Common myeloid progenitor, CD34-positive (primary cell): ENCODE measurements at regions not wholly inside any gene's neighbourhood (a gene's known extent, or its start where the extent isn't known, plus 50 kb on each side); places are given as distances from the start of the nearest gene placed in this dataset.

ENCODE experiments used
- CTCF ChIA-PET: fragments of 350-600 bp; sonication (Branson Sonifier 250); formaldehyde crosslinking; loops from one replicate; lab custom pipeline; 2021; ENCODE audit warnings: antibody characterized with exemption; lab: Charles Lee
- POLR2A ChIA-PET: fragments of 350-600 bp; sonication (Branson Sonifier 250); formaldehyde crosslinking; loops from one replicate; lab custom pipeline; 2021; ENCODE audit warnings: antibody characterized with exemption; lab: Charles Lee
- DNase-seq, 3 donors: peaks; one replicate each; pipeline versions ENCODE4 v3.0.0 to v3.0.0-alpha.2; 2013
- H3K27ac ChIP-seq, 2 experiments: 1 replicate in 1 of 2; 2 replicates in 1 of 2; pipeline ENCODE4 v1.7.0; 2013; ENCODE audit warnings: inconsistent platforms in 2 of 2, low read length in 2 of 2, mild to moderate bottlenecking in 2 of 2, low read depth in 1 of 2, moderate library complexity in 1 of 2; ENCODE audit not compliant: severe bottlenecking in 2 of 2, insufficient read depth in 1 of 2, poor library complexity in 1 of 2
- H3K27me3 ChIP-seq, 5 experiments: replicated peaks in 2 of 5; 1 replicate in 3 of 5; 2 replicates in 2 of 5; pipeline versions ENCODE4 v1.6.1 to v1.7.0; 2013; ENCODE audit warnings: low read length in 4 of 5, mild to moderate bottlenecking in 2 of 5, moderate library complexity in 2 of 5, inconsistent platforms in 1 of 5; ENCODE audit not compliant: insufficient read depth in 5 of 5, control insufficient read depth in 4 of 5
- H3K36me3 ChIP-seq, 4 experiments: 1 replicate in 2 of 4; 2 replicates in 2 of 4; pipeline versions ENCODE4 v1.6.1 to v1.7.0; 2013; ENCODE audit warnings: low read length in 3 of 4, control low read depth in 1 of 4, mild to moderate bottlenecking in 1 of 4; ENCODE audit not compliant: control insufficient read depth in 4 of 4, insufficient read depth in 4 of 4
- H3K4me1 ChIP-seq, 4 experiments: 1 replicate in 3 of 4; 2 replicates in 1 of 4; pipeline versions ENCODE4 v1.6.1 to v1.7.1; 2013; ENCODE audit warnings: low read length in 3 of 4, mild to moderate bottlenecking in 3 of 4, control low read depth in 1 of 4, inconsistent platforms in 1 of 4, moderate library complexity in 1 of 4; ENCODE audit not compliant: control insufficient read depth in 4 of 4, insufficient read depth in 4 of 4; ENCODE audit errors: control extremely low read depth in 1 of 4
- H3K4me3 ChIP-seq, 7 experiments: 1 replicate in 4 of 7; 2 replicates in 3 of 7; pipeline versions ENCODE4 v1.5.1 to v1.7.0; 2013; ENCODE audit warnings: mild to moderate bottlenecking in 7 of 7, low read length in 6 of 7, moderate library complexity in 6 of 7, inconsistent platforms in 2 of 7, low read depth in 2 of 7, control low read depth in 1 of 7; ENCODE audit not compliant: insufficient read depth in 4 of 7, control insufficient read depth in 1 of 7; ENCODE audit errors: extremely low read depth in 1 of 7
- H3K9me3 ChIP-seq, 5 experiments: 1 replicate in 4 of 5; 2 replicates in 1 of 5; pipeline versions ENCODE4 v1.6.1 to v1.7.1; 2013; ENCODE audit warnings: low read length in 4 of 5, mild to moderate bottlenecking in 2 of 5, inconsistent platforms in 1 of 5, low read depth in 1 of 5, moderate library complexity in 1 of 5; ENCODE audit not compliant: control insufficient read depth in 4 of 5, insufficient read depth in 2 of 5; ENCODE audit errors: control extremely low read depth in 1 of 5
- WGBS: methylation state at CpG from one replicate; pipeline ENCODE4 v1.1.5; 2013; ENCODE audit not compliant: insufficient coverage; 5-methylcytosine and 5-hydroxymethylcytosine counted together

- Histone ChIP-seq H3K36me3 (no peaks in the 10 kb centered on the region), H3K4me1 (no peaks in the 10 kb centered on the region), H3K9me3 (peaks cover 0 to 1% (median 0%) of the 10 kb centered on the region in 5 experiments), H3K27me3 (no peaks in the 10 kb centered on the region), H3K4me3 (no peak overlapping the region), H3K27ac (no peak overlapping the region)
- CTCF ChIA-PET = interaction anchor here (0.9 kb wide), 1 partner anchor 9 kb away, joined by 3 read pairs; no protein-coding TSS in a partner anchor
- no peak for DNase-seq
- POLR2A ChIA-PET = no interaction called here
Measured at GRCh38 chr4:103329642-103330041, 131.5 kb upstream of the CENPE start.

- H3K27ac ChIP-seq = no peak overlapping the region
- H3K36me3 ChIP-seq = no peaks in the 10 kb centered on the region
- no peaks in the 10 kb centered on the region for H3K4me1 ChIP-seq
- no peak overlapping the region for H3K4me3 ChIP-seq
- no CpG with 5 or more reads among the region's 1 CpG for whole genome bisulfite sequencing
- no peaks in the 10 kb centered on the region for H3K27me3 ChIP-seq
- ChIA-PET CTCF (no interaction called here), POLR2A (no interaction called here)
- no peak for DNase-seq
- peaks cover 0 to 1% (median 0%) of the 10 kb centered on the region in 5 experiments for H3K9me3 ChIP-seq
Measured at GRCh38 chr4:103324811-103325210, 126.7 kb upstream of the CENPE start.

- Histone ChIP-seq H3K36me3 (no peaks in the 10 kb centered on the region), H3K4me1 (no peaks in the 10 kb centered on the region), H3K27me3 (no peaks in the 10 kb centered on the region), H3K27ac (no peak overlapping the region), H3K4me3 (no peak overlapping the region), H3K9me3 (peaks cover 0 to 15% (median 3%) of the 10 kb centered on the region in 5 experiments)
- ChIA-PET CTCF (no interaction called here), POLR2A (no interaction called here)
- DNase-seq = no peak
- 88% methylated on average over 3 of the region's 3 CpGs for WGBS
Measured at GRCh38 chr4:103318327-103318726, 120.2 kb upstream of the CENPE start.

GRCh38 chr4:103308248-103308561, 110.1 kb upstream of the CENPE start:
- Histone ChIP-seq H3K4me1 (no peaks in the 10 kb centered on the region), H3K36me3 (no peaks in the 10 kb centered on the region), H3K4me3 (no peak overlapping the region), H3K27me3 (no peaks in the 10 kb centered on the region), H3K9me3 (peaks cover 0 to 3% (median 0%) of the 10 kb centered on the region in 5 experiments), H3K27ac (no peak overlapping the region)
- POLR2A ChIA-PET = no interaction called here
- 93% methylated on average over 5 of the region's 5 CpGs for WGBS
- CTCF ChIA-PET = no interaction called here
- no peak for DNase-seq

- H3K4me3 ChIP-seq = no peak overlapping the region
- H3K4me1 ChIP-seq = no peaks in the 10 kb centered on the region
- DNase-seq = no peak
- H3K9me3 ChIP-seq = peaks cover 0 to 3% (median 0%) of the 10 kb centered on the region in 5 experiments
- no peak overlapping the region for H3K27ac ChIP-seq
- H3K36me3 ChIP-seq = no peaks in the 10 kb centered on the region
- ChIA-PET CTCF (no interaction called here), POLR2A (no interaction called here)
- WGBS = 91% methylated on average over 16 of the region's 18 CpGs
- no peaks in the 10 kb centered on the region for H3K27me3 ChIP-seq
Measured at GRCh38 chr4:103307453-103308247, 109.5 kb upstream of the CENPE start.

- Histone ChIP-seq H3K9me3 (peaks cover 0 to 1% (median 0%) of the 10 kb centered on the region in 5 experiments), H3K4me3 (no peak overlapping the region), H3K27me3 (no peaks in the 10 kb centered on the region), H3K27ac (no peak overlapping the region), H3K36me3 (no peaks in the 10 kb centered on the region), H3K4me1 (no peaks in the 10 kb centered on the region)
- WGBS = 50% methylated on average over 9 of the region's 9 CpGs
- no peak for DNase-seq
- ChIA-PET POLR2A (no interaction called here), CTCF (no interaction called here)
Measured at GRCh38 chr4:103306870-103307375, 108.8 kb upstream of the CENPE start.

- Histone ChIP-seq H3K27me3 (no peaks in the 10 kb centered on the region), H3K27ac (no peak overlapping the region), H3K36me3 (no peaks in the 10 kb centered on the region), H3K9me3 (no peaks in the 10 kb centered on the region), H3K4me3 (no peak overlapping the region), H3K4me1 (no peaks in the 10 kb centered on the region)
- POLR2A ChIA-PET = no interaction called here
- WGBS = 88% methylated on average over 2 of the region's 2 CpGs
- CTCF ChIA-PET = no interaction called here
- no peak for DNase-seq
Measured at GRCh38 chr4:103305355-103305754, 107.2 kb upstream of the CENPE start.
